ENCODE measurements at regions not wholly inside any gene's neighbourhood (a gene's known extent, or its start where the extent isn't known, plus 50 kb on each side); places are given as distances from the start of the nearest gene placed in this dataset.
A peak's percentile ranks its signal among the peaks of the same experiment; 100 is the strongest.
"Not testable (repeated sequence)": the region's sequence is repeated elsewhere in the genome, so short reads cannot be mapped to it uniquely, and the experiment has no call there.

- H3K27ac Mint-ChIP-seq, DNase-seq, ATAC-seq, H3K9me3 Mint-ChIP-seq, H3K4me1 Mint-ChIP-seq, H3K27me3 Mint-ChIP-seq, H3K4me3 Mint-ChIP-seq: not testable (repeated sequence)
Measured at GRCh38 chr9:41367301-41367700, 178.2 kb upstream of the ZNG1F start.

- H3K27me3 Mint-ChIP-seq, DNase-seq, ATAC-seq, H3K27ac Mint-ChIP-seq, H3K9me3 Mint-ChIP-seq, H3K4me3 Mint-ChIP-seq, H3K4me1 Mint-ChIP-seq: not testable (repeated sequence)
Measured at GRCh38 chr9:41361790-41362189, 172.7 kb upstream of the ZNG1F start.

DNA sequence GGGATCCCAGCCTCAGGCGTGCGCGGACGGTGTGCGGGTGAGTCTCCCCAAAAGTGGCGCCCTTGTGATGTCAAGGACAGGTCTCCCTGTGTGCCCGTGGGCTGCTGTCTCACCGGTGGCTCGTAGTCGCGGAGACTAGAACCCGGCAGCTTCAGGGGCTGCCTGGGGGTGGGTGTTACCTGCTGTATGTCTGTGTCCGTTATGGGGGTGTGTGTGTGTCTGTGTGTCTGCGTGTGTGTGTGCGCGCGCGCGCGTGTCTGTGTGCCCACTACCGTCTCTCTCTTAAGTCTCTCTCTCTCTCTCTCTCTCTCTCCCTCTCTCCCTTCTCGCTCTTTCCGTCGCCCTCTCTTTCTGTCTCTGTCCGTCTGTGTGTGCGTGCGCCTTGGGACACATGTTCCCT, 170.0 kb upstream of the ZNG1F start:
- H3K4me1 Mint-ChIP-seq, H3K9me3 Mint-ChIP-seq, H3K27me3 Mint-ChIP-seq: not testable (repeated sequence)
- peak; percentile 77 for ATAC-seq
- Mint-ChIP-seq H3K27ac (peak overlapping the region; percentile 96 to 97), H3K4me3 (peak overlapping the region; percentile 96 to 98)
- DNase-seq = peak in 1 of 2 donors; percentile 50

DNA sequence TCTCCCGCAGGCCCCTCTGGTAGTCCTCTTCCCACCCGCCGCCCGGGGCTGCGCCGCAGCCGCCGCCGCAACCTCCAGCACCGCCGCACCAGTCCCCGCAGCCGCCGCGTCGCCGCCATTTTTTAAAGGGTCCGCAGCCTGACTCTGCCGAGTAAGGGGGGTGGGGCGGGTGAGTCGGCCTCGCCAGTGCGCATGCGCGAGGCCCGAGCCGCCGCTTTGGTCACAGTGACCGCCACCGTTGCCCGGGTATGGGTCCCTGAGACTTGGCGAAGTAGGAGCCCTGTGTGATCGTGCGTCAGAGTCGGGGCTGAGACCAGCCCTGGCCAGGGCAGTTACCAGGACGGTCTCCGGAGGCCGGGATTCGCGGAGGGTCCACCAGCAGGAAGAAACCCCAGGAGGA, 169.6 kb upstream of the ZNG1F start:
- not testable (repeated sequence) for H3K9me3 Mint-ChIP-seq, H3K27me3 Mint-ChIP-seq, H3K4me1 Mint-ChIP-seq, ATAC-seq
- Mint-ChIP-seq H3K27ac (peak overlapping the region; percentile 96 to 97), H3K4me3 (peak overlapping the region; percentile 96 to 98)
- DNase-seq = peak; percentile 78 to 89

- H3K4me1 Mint-ChIP-seq, H3K27me3 Mint-ChIP-seq, ATAC-seq, H3K9me3 Mint-ChIP-seq: not testable (repeated sequence)
- peak overlapping the region; percentile 84 to 98 for H3K4me3 Mint-ChIP-seq
- DNase-seq = peak in 1 of 2 donors; percentile 24
- peak overlapping the region in 1 of 2 donors; percentile 77 for H3K27ac Mint-ChIP-seq
Measured at GRCh38 chr9:41357918-41358404, 168.8 kb upstream of the ZNG1F start.

DNA sequence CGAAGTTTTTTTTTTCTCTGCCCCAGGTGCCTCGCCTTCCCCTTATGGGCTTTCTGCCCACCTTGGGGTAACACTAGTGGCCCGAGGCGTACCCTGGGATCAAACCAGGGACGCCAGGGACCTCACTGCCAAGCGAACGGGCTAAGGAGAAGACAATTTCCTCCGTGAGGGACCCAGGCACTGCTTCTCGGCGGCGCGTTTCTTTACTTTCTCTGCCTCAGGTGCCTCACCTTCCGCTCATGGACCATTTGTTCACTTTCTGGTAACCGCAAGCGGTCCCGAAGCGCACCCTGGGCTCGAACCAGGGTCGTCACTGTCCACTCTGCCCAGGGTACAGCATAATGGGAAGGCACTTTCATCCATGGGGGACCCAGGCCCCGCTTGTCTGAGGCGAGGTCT, 168.2 kb upstream of the ZNG1F start:
- not testable (repeated sequence) for H3K27me3 Mint-ChIP-seq, ATAC-seq, H3K27ac Mint-ChIP-seq, H3K4me1 Mint-ChIP-seq, DNase-seq, H3K9me3 Mint-ChIP-seq
- peak overlapping the region; percentile 84 to 98 for H3K4me3 Mint-ChIP-seq

DNA sequence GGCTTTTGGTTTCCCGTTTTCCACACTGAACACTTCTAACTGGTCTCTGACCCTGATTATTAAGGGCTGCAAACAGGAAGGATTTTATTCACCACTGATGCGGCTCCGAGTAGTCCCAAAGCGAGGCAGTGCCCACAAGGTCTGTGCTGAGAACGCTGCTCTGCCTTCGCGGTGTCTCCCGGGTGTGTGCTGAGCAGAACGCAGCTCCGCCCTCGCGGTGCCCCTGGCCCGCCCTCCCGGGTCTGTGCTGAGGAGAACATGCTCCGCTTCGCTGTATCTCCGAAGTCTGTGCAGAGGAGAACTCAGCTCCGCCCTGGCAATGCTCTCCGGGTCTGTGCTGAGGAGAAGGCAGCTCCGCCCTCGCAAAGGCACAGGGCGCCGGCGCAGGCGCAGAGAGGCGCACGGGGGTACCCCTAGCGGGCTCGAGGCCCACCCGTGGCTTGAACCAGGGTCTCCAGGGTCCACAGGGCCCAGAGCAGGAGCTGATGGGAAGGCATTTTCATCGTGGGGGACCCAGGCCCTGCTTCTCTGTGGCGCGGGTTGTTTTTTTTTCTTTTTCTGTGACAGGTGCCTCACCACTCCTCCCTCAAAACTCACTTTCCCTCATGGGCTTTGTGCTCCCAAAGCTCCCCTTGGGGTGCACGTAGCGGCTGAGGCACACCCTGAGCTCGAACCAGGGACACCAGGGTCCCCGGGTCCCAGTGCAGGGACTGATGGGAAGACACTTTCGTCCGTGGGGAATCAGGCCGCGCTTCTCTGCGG, 167.7 kb upstream of the ZNG1F start:
- DNase-seq (peak; percentile 82 to 93), ATAC-seq (peak; percentile 73)
- H3K4me1 Mint-ChIP-seq, H3K27me3 Mint-ChIP-seq, H3K9me3 Mint-ChIP-seq, H3K27ac Mint-ChIP-seq: not testable (repeated sequence)
- peak overlapping the region; percentile 78 to 84 for H3K4me3 Mint-ChIP-seq

- peak overlapping the region in 1 of 2 donors; percentile 84 for H3K27ac Mint-ChIP-seq
- H3K4me3 Mint-ChIP-seq = peak overlapping the region in 1 of 2 donors; percentile 67
- H3K9me3 Mint-ChIP-seq, H3K4me1 Mint-ChIP-seq, H3K27me3 Mint-ChIP-seq: not testable (repeated sequence)
- ATAC-seq = peak; percentile 55
- DNase-seq = peak in 1 of 2 donors; percentile 35
Measured at GRCh38 chr9:41355712-41356450, 166.8 kb upstream of the ZNG1F start.

GRCh38 chr9:41354978-41355377, 165.9 kb upstream of the ZNG1F start:
- ATAC-seq, H3K4me1 Mint-ChIP-seq, H3K27me3 Mint-ChIP-seq, H3K9me3 Mint-ChIP-seq: not testable (repeated sequence)
- peak; percentile 45 to 59 for DNase-seq
- peak overlapping the region; percentile 95 to 96 for H3K27ac Mint-ChIP-seq
- peak overlapping the region; percentile 76 to 82 for H3K4me3 Mint-ChIP-seq

- H3K4me3 Mint-ChIP-seq = peak overlapping the region; percentile 76 to 82
- peak in 1 of 2 donors; percentile 37 for DNase-seq
- not testable (repeated sequence) for H3K27me3 Mint-ChIP-seq, H3K4me1 Mint-ChIP-seq, ATAC-seq, H3K9me3 Mint-ChIP-seq
- H3K27ac Mint-ChIP-seq = peak overlapping the region; percentile 95 to 96
Measured at GRCh38 chr9:41354060-41354934, 165.2 kb upstream of the ZNG1F start.

DNA sequence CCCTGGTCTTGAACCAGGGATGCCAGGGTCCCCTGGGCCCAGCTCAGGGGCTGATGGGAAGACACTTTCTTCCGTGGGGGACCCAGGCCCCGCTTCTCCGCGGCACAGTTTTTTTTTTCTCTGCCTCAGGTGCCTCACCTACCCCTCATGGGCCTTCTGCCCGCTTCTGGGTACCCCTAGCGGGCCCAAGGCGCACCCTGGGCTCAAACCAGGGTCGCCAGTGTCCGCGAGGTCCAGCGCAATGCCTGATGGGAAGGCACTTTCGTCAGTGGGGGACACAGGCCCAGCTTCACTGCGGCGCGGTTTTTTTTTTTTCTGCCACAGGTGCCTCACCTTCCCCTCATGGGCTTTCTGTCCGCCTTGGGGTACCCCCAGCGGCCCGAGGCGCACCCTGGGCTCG, 163.9 kb upstream of the ZNG1F start:
- not testable (repeated sequence) for H3K4me3 Mint-ChIP-seq, H3K9me3 Mint-ChIP-seq, H3K4me1 Mint-ChIP-seq

DNA sequence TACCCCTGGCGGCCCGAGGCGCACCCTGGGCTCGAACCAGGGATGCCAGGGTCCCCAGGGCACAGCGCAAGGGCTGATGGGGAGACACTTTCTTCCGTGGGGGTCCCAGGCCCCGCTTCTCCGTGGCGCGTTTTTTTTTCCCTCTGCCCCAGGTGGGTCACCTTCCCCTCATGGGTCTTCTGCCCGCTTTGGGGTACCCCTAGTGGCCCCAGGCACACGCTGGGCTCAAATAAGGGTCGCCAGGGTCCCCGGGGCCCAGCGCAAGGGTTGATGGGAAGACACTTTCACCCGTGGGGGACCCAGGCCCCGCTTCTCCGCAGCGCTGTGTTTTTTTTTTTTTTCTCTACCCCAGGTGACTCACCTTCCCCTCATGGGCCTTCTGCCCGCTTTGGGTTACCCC, 163.3 kb upstream of the ZNG1F start:
- ATAC-seq, H3K4me1 Mint-ChIP-seq, H3K9me3 Mint-ChIP-seq, H3K27me3 Mint-ChIP-seq, H3K27ac Mint-ChIP-seq, DNase-seq, H3K4me3 Mint-ChIP-seq: not testable (repeated sequence)

More for the DNA sequence above, 163.9 kb upstream of the ZNG1F start:
- DNase-seq, H3K27me3 Mint-ChIP-seq, ATAC-seq: not testable (repeated sequence)
- H3K27ac Mint-ChIP-seq = peak overlapping the region in 1 of 2 donors; percentile 27

- H3K9me3 Mint-ChIP-seq, H3K4me3 Mint-ChIP-seq, ATAC-seq, H3K27me3 Mint-ChIP-seq, H3K4me1 Mint-ChIP-seq, H3K27ac Mint-ChIP-seq, DNase-seq: not testable (repeated sequence)
Measured at GRCh38 chr9:41347893-41348292, 158.8 kb upstream of the ZNG1F start.

DNA sequence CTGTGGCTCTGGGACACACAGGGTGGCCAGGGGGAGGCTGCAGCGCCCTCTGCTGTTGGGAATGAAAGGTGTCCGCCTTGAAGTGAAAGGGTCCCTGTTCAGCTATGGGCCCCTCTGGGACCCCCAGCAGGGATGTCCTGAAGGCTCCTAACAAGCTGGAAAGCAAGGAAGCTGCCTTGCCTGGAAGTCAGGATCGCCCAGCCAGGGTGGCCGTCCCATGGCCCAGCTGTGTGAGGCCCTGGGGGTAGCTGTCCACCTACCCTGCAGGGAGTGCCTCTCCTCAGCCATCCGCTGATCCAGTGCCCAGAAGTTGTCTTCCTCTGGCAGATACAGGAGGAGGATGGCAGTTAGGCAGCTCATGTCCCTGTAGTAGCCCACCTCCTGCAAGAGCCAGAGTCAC, 143.4 kb upstream of the ZNG1F start:
- not testable (repeated sequence) for H3K27ac Mint-ChIP-seq, ATAC-seq, H3K4me3 Mint-ChIP-seq, DNase-seq, H3K9me3 Mint-ChIP-seq, H3K4me1 Mint-ChIP-seq, H3K27me3 Mint-ChIP-seq

DNA sequence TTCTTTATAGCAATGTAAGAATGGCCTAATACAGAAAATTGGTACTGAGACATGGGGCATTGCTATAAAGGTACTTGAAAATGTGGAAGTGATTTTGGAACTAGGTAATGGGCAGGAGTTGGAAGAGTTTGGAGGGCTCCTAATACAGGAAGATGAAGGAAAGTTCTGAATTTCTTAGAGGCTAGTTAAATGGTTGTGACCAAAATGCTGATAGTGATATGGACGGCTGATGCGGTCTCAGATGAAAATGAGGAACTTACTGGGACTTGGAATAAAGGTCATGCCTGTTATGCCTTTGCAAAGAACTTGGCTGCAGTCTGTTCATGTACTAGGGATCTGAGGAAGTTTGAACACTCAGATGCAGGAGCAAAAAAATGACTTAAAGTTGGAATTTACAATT, 132.2 kb upstream of the ZNG1F start:
- DNase-seq, H3K4me3 Mint-ChIP-seq, H3K4me1 Mint-ChIP-seq, ATAC-seq, H3K27ac Mint-ChIP-seq, H3K27me3 Mint-ChIP-seq, H3K9me3 Mint-ChIP-seq: not testable (repeated sequence)
